ENCODE measurements at regions not wholly inside any gene's neighbourhood (a gene's known extent, or its start where the extent isn't known, plus 50 kb on each side); places are given as distances from the start of the nearest gene placed in this dataset.

- no peak for DNase-seq (ENCODE audit: low read depth in 2 of 2)
Observed at GRCh38 chr1:30286988-30287839, 436.2 kb downstream of the MATN1 start.

GRCh38 chr1:30286241-30286987 lies 437.0 kb downstream of the MATN1 start:
- DNase-seq (ENCODE audit: low read depth in 2 of 2): no peak

- DNase-seq (ENCODE audit: low read depth in 2 of 2): no peak
Observed at GRCh38 chr1:30285501-30285932, 437.9 kb downstream of the MATN1 start.

- no peak for DNase-seq (ENCODE audit: low read depth in 2 of 2)
Observed at GRCh38 chr1:30284728-30285475, 438.5 kb downstream of the MATN1 start.

- DNase-seq (ENCODE audit: low read depth in 2 of 2): no peak
Observed at GRCh38 chr1:30284226-30284625, 439.2 kb downstream of the MATN1 start.

- DNase-seq (ENCODE audit: low read depth in 2 of 2): no peak
Observed at GRCh38 chr1:30283199-30283962, 440.0 kb downstream of the MATN1 start.

- DNase-seq (ENCODE audit: low read depth in 2 of 2): no peak
Observed at GRCh38 chr1:30280572-30280971, 442.8 kb downstream of the MATN1 start.

GRCh38 chr1:30277911-30278310 lies 445.5 kb downstream of the MATN1 start:
- DNase-seq (ENCODE audit: low read depth in 2 of 2): no peak

- no peak for DNase-seq (ENCODE audit: low read depth in 2 of 2)
Observed at GRCh38 chr1:30277415-30277814, 446.0 kb downstream of the MATN1 start.

GRCh38 chr1:30275926-30276764 lies 447.2 kb downstream of the MATN1 start:
- DNase-seq (ENCODE audit: low read depth in 2 of 2): no peak

- no peak for DNase-seq (ENCODE audit: low read depth in 2 of 2)
Observed at GRCh38 chr1:30274976-30275621, 448.3 kb downstream of the MATN1 start.

GRCh38 chr1:30274173-30274970 lies 449.0 kb downstream of the MATN1 start:
- DNase-seq (ENCODE audit: low read depth in 2 of 2): no peak

- no peak for DNase-seq (ENCODE audit: low read depth in 2 of 2)
Observed at GRCh38 chr1:30273456-30273855, 449.9 kb downstream of the MATN1 start.

GRCh38 chr1:30273021-30273325 lies 450.4 kb downstream of the MATN1 start:
- no peak for DNase-seq (ENCODE audit: low read depth in 2 of 2)

- no peak for DNase-seq (ENCODE audit: low read depth in 2 of 2)
Observed at GRCh38 chr1:30272277-30273020, 450.9 kb downstream of the MATN1 start.

GRCh38 chr1:30271401-30272276 lies 451.7 kb downstream of the MATN1 start:
- DNase-seq (ENCODE audit: low read depth in 2 of 2): no peak

- no peak for DNase-seq (ENCODE audit: low read depth in 2 of 2)
Observed at GRCh38 chr1:30270461-30270860, 452.9 kb downstream of the MATN1 start.

Measured in stimulated activated CD4-positive, alpha-beta T cell treated with anti-CD3 and anti-CD28 coated beads, Interleukin-15, amount 100 ng/mL, for 48 hours (primary cell).